ENCODE measurements at regions not wholly inside any gene's neighbourhood (a gene's known extent, or its start where the extent isn't known, plus 50 kb on each side); places are given as distances from the start of the nearest gene placed in this dataset.

DNA sequence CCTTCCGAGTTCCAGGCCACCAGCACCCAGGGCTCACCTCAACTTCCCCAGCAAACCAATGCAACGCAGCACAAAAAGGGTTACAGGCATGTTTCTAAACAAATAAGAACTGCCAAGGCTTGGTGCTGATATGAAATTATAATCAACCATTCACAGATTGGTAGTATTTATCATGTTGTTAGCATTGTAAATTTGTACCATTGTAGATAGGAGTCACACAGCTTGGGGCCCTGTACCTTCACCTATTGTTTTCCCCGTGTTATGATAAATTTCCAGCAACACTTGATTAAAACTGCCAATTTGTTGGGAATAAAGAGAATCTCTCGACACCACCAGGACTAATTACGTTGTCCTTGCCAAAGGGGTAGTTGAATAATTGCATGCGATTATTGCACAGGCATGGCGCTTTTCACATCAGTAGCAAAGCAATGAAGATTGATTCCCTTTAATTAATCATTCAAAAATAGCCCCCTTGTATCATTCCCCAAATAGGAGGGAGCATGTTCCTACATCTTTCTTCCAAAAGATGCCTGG, 454.1 kb downstream of the ZNF608 start:
- no peak for DNase-seq

DNA sequence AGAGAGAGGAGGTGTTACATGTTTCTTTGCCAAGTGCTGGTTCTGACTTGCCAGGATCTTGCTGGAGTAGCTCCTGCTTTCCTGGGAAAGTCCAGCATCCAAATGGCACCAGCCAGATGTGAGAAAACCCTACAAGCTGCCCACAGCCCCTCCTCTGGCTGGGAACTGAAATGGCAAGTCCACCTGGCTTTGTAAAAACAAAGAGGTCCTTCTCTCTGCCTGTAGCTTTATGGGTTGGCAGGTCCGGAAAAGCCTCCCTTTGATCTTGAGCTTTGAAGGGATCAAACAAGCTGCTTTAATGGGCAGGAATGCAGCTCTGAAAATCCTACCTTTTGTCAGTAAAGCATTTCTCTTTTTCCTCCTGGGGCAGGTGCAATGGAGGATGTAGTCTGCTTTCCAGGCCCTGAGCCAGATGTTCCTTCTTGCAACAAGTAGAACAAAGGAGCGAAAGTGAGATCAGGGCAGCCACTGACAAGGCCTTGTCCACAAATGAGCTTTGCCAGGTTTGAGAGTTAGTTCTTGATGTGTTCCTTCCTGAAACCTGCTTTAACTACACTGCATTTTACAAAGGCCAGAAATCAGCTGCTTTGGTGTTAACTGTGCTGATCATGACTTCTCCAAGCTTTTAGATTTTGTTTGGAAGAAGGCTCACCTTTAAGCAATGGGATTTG, 456.7 kb downstream of the ZNF608 start:
- peak; percentile 66 for DNase-seq

DNA sequence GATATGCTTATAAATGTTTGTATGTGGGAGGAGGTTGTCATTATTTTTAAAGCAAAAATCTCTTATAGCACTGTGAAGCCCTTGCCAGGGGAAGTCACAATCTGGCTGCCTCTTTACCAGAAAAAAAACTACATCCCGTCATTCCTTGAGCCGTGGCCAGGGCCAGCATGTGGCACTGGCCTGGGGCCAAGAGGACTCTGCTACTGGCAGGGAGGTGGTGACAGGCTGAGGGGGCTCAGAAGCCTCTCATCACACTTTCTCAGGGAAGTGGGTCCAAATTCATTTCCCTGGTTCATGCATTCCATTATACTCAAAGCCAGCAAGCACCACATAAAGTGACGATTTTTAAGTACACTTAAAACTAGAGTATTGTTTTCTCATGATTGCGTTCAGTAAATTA, 457.3 kb downstream of the ZNF608 start:
- DNase-seq = peak; percentile 75

DNA sequence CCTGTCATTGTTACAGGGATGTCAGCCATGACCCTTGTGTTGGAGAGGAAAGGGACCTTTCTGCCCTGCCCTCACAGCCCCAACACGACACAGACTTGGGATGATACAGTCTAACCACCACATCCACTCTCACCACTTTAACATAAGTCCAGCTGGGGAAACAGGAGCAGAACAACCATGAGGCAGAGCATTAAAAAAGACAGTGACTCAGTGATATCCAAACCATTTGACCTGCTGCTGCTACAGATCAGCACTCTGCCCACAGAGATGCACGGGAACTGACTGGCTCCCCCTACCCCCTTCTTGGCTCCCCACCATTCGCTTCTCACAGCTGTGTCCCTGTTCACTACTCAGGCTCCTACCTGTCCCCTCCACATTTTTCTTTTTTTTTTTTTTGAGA, 458.6 kb downstream of the ZNF608 start:
- no peak for DNase-seq

DNA sequence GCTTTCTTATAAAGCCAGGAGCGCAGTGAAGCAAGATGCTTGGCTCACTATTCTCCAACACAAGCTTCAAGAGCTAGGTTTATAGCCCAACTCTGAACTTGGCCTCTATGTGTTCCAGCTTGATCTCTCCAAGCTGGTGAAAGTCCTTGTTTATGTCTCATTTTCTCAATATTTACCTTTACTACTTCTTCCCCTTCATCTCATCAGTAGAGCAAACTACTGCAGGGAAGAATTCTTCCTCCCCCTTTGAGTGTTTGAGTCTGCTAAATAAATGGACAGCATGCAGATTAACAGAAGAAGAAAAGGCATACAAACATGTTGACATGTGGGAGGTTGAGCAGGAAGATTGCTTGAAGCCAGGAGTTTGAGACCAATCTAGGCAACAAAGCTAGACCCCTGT, 460.7 kb downstream of the ZNF608 start:
- no peak for DNase-seq

DNA sequence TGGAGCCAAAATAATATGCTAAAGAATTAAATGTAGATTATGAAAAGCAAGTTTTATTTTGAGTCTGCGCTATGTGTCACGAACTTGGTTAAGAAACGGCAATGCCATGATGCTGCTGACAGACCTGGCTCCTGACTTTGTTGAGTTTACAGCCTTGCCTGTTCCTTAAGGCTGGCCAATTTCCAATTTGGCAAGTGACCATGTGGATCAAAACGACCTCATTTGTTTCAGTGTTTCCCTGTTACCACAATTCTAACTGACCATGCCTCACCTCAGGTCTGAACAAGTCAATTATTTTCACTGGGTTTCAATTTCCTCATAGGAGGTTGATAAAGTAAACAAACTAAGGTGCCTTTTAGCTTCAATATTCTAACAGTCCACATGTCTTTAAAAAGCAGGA, 461.4 kb downstream of the ZNF608 start:
- no peak for DNase-seq

DNA sequence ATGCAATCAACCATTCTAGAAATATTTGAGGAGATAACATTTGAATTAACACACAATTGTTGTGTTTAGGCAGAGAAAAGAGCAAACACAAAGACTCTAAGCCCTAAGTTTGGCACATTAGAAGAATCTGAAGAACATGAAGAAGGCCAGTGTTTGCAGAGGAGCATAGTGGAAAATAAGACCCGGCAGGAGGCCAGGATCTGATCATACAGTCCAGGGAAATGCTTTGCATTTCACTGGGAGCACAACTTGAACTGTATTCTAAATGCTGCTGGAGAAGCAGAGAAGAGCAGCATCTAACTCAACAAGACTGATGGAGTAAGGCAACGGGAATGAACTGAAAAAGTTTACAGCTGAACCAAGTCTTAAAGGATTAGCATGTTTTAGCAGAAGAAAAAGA, 463.4 kb downstream of the ZNF608 start:
- DNase-seq = no peak

DNA sequence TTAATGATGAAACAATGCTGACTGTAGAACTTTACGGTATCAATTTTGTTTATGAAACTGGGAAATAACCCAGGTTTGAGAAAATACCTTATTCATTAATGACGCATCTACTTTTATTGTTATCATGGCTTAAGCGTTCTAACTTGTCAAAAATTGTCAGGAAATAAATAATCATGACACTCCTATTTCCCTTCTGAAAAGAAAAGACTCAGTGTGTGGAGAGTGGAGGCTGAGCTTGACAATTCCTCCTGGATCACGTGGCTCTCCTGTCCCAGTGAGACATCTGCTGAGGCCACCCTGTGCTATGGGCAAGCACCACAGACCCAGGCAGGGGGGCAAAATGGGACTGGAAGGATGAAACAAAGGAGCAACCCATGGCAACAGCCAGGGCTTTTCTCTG, 466.4 kb downstream of the ZNF608 start:
- DNase-seq = no peak

DNA sequence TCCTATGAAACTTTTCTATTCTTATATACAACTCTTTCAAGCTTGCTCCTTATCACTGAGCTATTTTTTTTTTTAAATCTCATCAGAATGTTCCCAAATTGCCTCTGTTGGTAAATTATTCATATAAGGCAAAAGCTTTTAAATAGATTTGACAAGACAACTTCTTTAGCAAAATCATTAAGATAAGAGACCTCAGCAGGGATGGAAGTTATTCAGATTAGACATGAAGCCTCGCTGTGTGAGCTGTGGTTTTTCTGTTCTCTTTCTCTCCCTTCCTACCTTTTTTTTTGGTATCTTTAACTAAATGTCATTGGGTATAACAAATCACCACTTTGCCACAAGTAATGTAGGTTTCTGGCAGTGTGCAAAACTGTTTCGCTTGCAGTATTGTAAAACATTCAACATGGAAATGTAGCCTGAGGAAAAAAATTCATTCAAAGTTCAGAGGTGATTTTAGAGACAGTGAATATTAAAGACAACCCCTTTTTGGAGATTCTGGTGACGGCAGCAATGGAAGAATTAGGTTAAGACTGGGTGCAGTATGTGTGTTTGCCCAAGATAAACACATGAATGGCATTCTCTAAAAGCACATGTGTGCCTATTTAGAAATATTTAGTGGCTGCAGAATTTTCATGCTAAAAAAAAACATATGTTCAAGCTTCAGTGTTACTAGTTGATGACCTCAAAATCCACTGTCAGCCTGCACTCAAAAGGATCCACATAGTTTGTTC, 467.1 kb downstream of the ZNF608 start:
- DNase-seq = no peak

DNA sequence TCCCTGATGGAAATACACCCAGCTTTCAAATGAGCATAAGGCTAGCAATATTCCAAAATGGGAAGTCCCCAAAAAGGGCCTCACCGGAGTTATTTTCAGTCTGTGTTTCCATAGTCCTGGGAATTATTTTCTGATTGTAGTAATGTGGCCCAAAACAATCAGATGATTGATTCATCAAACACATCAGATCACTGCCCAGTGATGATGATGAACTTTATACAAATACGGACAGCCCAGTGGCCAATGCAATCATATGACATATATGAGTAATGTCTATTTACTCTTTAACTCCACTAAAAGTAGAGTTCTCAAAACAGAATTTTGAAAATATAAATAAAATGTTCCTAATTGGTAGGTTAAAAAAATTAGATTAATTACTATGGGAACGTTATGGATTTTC, 467.8 kb downstream of the ZNF608 start:
- no peak for DNase-seq

DNA sequence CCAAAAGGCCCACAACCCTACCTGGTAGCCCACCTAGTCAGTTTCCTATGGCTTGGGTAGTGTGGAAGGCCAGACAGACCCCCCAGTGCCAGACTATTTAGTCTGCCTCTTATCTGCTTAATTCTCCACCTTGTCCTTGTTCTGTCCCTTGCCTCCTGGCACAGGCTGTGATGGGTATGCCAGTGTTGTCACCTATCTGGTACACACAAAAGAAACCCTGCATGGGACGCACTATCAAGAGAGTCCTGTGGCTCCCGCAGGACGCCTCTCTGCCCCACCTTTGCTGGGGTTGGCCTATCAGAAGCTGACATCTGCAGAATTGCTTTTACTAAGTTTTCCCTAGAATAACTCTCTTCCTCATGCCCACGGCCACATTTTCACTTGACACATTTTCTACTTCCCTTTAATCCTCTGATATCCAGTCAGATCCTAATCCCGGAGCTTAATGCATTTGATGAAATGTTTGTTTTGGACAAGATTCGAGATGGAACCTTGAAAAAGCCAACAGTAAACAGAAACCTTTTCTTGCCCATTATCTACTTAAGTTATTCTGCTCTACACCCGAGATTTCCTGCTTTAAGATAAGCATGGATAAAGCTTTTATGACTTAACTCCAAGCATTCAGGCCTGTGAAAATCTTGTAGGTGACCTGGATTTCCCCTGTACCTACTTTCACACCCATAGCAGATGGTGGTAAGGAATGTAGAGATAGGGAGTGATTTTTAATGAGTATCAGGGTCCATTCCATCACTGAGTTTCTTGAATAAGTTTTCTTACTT, 468.5 kb downstream of the ZNF608 start:
- DNase-seq = no peak

DNA sequence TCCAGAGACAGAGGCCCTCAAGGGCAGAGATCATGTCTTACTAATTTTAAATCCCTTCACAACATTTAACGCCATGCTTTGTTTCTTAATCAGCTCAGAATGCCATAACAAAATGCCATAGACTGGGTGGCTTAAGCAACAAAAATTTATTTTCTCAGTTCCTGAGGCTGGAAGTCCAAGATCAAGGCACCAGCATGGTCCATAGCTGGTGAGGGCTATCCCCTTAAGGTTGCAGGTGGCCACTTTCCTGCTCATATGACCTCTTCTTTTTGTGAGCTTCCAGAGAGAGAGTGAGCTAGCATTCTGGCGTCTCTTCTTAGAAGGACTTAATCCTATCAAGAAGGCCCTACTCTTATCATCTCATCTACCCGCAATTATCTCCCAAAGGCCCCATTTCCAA, 470.3 kb downstream of the ZNF608 start:
- no peak for DNase-seq

DNA sequence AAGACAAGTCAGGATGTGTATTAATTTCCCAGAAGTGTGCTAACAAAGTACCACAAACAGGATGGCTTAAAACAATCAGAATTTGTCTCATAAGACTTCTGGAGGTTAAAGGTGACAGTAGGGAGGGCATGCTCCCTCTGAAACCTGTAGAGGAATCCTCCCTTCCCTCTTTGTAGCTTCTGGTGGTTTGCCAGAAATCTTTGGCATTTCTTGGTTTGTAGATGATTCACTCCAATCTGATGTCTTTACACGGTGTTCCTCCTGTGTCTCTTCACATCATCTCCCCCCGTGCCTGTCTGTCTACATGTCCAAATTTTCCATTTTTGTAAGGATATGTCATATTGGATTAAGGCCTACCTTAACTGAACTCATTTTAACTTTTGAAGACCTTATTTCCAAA, 471.5 kb downstream of the ZNF608 start:
- DNase-seq = no peak

DNA sequence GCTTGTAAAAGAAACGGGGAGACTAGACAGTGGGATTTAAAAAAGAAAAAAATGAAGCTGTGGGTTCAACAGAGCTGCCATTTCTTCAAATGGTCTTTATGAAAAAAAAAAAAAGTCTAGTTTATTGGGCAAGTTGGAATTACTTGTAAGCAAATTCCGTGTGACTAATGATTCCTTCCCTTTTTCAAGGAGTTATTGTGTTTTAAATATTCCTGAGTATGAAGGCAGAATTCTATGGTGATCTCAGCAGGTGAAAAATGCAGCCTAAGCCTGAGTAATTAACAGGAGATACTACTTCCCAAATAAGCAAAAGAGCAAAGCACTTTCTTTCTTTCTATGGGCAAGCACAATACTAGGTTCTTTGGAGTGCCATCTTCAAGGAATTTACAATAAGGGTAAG, 481.9 kb downstream of the ZNF608 start:
- DNase-seq = no peak

DNA sequence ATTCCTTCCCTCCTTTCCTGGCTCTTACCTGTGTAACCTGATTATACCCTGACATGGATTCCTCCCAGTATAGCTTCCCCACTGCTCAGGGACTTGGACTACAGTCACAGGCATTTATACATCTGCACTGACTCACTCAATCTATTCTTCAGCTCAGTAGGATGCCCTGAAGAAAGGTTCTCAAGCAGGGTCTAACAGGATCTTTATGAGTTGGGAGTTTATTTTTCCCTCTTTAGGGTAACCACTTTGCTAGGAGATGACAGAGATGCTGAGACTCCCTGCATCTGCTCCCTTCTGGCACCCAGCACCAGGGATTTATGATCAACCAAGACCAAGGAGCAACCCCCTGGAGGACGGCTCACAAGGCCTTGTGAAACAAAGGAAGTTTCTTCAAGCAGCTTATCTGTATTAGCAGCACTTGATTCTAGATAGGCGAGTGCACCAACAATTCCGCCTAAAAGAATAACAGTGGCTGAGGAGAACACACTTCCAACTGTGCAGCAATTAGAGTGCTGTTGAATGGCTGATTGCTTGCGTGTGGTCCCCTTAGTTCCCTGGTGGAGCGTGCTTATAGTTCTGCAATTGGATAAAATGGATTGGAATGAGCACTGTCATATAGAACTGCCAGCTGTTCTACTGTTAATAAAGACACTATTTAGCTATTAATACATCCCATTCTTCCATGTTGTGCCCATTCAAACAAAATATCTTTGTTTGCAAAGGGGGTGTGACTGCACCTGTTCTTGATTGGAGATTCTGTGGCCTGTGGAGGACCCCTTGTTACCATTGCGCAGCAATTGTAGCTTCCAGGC, 482.6 kb downstream of the ZNF608 start:
- no peak for DNase-seq

DNA sequence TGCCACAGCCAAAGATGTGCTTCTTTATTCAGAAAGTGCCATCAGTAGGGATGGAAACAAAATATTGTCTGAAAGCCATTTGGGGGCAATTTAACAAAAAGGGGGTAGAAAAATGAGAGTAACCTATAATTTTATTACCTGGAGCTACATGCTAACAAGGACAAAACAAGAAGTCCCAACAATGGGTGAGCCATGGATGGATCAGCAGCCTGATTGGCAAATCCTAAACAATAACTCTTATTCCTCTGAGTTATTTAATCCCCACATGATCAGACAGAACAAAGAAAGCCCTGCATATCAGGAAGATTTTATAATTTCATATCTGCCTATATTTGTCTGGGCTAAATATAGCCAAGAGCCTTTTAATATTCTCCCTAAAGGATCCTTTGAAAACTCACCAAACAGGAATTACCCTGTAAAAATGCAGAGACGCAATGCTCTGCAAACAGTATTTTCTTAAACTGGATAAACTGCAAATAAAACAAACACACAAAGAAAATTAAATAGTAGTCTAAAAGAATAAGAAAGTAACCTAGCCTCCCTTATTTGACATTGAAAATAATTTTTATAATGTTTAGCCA, 483.4 kb downstream of the ZNF608 start:
- DNase-seq = no peak

DNA sequence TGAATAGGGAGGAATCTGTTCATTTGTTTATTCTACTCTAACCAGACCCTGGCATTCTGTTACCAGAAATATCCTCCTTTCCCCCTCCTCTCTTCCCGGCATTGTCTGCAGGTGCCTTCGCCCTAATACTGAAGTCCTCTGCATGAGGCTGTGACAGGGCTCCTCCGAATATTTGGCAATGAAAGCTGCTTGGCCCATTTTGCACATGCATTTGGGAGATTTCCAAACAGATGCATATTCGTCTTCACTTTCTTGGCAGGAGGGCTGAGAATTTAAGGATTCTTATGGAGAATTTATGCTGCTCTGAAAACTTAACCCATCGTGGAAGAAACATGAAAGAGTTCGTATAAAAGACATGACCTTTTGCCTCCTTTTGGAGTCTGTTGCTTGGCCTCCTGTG, 484.0 kb downstream of the ZNF608 start:
- DNase-seq = peak; percentile 75

DNA sequence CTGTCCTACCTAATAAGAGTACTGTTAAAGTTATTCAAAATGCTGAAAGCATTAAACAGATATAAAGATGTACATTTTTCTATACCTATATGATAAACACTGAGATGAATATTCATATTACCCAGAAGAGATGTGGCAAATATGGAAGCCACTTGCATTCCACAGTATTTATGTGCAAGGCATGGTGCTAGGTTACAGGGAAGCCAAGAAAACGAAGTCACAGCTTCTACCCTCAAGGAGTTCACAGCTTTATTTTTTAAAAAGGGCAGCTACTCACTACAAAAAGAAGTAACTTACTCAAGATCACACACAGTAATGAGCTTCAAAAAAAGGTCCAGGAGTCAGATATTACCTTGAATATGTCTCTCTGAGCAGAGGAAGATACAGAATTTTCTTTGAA, 484.6 kb downstream of the ZNF608 start:
- no peak for DNase-seq

DNA sequence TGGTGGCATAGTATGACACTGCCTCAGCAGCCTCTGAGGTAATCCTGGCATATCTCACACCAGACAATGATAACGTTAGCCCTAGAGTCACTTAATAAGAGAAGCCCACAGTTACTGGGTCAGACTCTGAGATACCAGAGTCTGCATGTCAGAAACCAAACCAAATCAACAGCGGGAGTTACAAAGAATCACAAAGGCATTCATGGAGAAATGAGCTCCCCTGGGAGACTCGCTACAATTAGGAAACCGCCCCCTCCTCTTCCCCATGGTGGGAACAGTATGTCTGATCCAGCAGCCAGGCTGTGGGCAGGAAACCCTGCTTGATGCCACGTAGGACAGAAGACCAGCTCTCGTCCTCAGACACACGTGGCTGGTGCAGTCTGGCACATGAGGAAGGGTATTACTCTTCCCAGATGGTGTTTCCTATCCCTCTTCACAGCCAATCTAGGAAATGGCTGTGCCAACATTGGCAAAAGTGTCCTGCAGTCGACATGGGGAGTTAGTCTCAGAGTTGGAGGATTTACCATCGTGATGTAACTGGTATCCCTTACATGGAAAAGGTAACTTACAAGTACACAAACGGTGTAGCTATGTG, 485.4 kb downstream of the ZNF608 start:
- no peak for DNase-seq

DNA sequence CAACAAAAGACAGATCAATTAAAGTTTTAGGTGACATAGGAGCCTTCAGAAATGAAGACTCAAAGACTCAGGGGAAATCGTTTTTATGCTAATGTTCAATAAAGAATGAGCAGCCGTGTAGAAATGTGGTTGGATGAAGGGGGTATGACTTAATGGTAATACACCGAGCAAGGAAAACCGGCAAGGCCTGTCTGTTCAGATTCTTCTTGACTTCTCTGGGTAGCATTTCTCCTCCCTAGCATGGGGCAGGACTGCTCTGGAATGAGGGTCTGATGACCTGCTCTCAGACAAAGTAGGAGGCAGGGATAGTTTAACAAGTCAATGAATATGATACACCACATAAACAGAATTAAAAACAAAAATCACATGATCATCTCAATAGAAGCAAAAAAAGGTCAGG, 487.4 kb downstream of the ZNF608 start:
- no peak for DNase-seq

DNA sequence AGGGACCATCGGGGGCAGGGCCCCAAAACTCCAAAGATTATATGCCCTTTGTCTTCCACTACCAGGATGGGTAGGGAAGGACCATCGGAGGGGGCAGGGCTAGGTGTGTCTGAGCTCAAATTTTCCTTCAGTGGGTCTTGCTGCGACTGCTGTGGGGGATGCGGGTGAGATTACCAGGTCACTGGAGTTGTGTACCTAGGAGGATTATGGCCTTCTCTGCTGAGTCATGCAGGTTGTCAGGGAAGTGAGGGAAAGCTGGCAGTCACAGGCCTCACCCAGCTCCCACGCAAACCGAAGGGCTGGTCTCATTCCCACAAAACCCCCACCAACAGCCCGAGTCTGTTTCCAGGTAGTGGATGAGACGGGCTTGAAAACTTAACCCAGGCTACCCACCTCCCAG, 489.4 kb downstream of the ZNF608 start:
- DNase-seq = no peak

DNA sequence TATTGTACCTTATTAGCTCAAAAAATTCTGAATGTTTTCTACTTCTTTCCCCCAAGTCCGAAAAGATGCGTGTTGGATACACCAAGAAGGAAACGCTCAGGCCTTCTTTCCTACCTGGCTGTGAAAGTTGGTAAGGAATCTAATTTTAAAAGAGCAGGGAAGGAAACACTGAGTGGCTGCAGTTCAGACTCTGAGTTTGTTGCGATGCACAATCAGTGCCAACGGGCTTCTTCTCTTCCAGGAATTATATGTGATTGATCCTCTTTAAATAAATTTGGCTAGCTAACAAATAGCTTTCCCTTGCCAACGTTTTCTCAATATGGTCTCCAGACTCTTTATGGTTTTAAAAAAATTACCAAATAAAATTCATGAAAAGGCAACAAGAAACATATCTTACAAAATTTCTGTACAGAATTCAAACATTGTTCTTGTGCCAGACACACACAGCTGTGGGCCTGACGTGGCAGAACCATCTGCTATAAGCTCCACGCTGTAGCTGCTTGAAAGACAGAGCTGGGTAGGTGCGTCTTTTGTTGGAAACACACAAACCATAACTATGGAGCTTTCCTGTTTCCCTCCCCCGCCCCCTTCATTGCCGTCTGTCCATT, 493.1 kb downstream of the ZNF608 start:
- DNase-seq = peak; percentile 72

Data from right forelimb (tissue), 1 donor.